Spleen (tissue), 7 donors: ENCODE measurements at regions not wholly inside any gene's neighbourhood (a gene's known extent, or its start where the extent isn't known, plus 50 kb on each side); places are given as distances from the start of the nearest gene placed in this dataset.

Experiments
- CTCF ChIP-seq, 11 experiments: fragments of 200-600 bp in 7 of 11; fragments of 450-650 bp in 4 of 11; sonication (generic) in 4 of 11; IDR thresholded peaks in 8 of 11; conservative IDR thresholded peaks in 3 of 11; 1 replicate in 7 of 11; 2 replicates in 4 of 11; pipeline versions ENCODE4 v1.4.0 to v1.8.0; 2016 to 2021; ENCODE audit warnings: antibody characterized with exemption in 11 of 11, inconsistent platforms in 4 of 11, mild to moderate bottlenecking in 1 of 11
- POLR2A ChIP-seq, 3 donors: fragments of 450-650 bp; IDR thresholded peaks; one replicate each; pipeline ENCODE4 v1.5.1; 2017; ENCODE audit warnings: antibody characterized with exemption in 3 of 3, mild to moderate bottlenecking in 1 of 3
- POLR2AphosphoS5 ChIP-seq, 3 donors: sonication (generic); formaldehyde crosslinking; IDR thresholded peaks; one replicate each; pipeline ENCODE4 v1.5.1; 2017; ENCODE audit warnings: antibody characterized with exemption in 3 of 3
- donor health status: DM: no; HTN: no; CAD: no; lungs with moderate emphysema.
- donor health status: DM: no; HTN: no; CAD: no.
- donor health status: DM: no; HTN: no; CAD: no.

GRCh38 chr4:110395421-110395820, 80.5 kb upstream of the ENPEP start:
- TF ChIP-seq CTCF (IDR thresholded peaks at IDR 0.05 in 8 of 11, conservative IDR thresholded peaks at IDR 0.05 in 3 of 11) (no peak), POLR2A (IDR thresholded peaks at IDR 0.05) (no peak), POLR2AphosphoS5 (IDR thresholded peaks at IDR 0.05) (no peak)
